ENCODE measurements at regions not wholly inside any gene's neighbourhood (a gene's known extent, or its start where the extent isn't known, plus 50 kb on each side); places are given as distances from the start of the nearest gene placed in this dataset.
A peak's percentile ranks its signal among the peaks of the same experiment; 100 is the strongest.

GRCh38 chr2:45241061-45241561 is 231.9 kb upstream of the SIX2 start:
- H3K79me2 ChIP-seq, result no peaks in the 10 kb centered on the region
- no peaks in the 10 kb centered on the region for H3K36me3 ChIP-seq (replicated peaks; ENCODE audit: insufficient read depth, low read depth)
- TF ChIP-seq, protein P1, sequence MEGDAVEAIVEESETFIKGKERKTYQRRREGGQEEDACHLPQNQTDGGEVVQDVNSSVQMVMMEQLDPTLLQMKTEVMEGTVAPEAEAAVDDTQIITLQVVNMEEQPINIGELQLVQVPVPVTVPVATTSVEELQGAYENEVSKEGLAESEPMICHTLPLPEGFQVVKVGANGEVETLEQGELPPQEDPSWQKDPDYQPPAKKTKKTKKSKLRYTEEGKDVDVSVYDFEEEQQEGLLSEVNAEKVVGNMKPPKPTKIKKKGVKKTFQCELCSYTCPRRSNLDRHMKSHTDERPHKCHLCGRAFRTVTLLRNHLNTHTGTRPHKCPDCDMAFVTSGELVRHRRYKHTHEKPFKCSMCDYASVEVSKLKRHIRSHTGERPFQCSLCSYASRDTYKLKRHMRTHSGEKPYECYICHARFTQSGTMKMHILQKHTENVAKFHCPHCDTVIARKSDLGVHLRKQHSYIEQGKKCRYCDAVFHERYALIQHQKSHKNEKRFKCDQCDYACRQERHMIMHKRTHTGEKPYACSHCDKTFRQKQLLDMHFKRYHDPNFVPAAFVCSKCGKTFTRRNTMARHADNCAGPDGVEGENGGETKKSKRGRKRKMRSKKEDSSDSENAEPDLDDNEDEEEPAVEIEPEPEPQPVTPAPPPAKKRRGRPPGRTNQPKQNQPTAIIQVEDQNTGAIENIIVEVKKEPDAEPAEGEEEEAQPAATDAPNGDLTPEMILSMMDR (IDR thresholded peaks at IDR 0.05; ENCODE audit: poor library complexity), result no peak
- TF ChIP-seq EZH2 (IDR thresholded peaks at IDR 0.05; ENCODE audit: borderline replicate concordance), result no peak
- no peak for TF ChIP-seq EZH2phosphoT487 (IDR thresholded peaks at IDR 0.05; ENCODE audit: low read depth, severe bottlenecking, unreplicated experiment)
- no peaks in the 10 kb centered on the region for H3K27me3 ChIP-seq
- peaks cover 10% of the 10 kb centered on the region for H3K4me1 ChIP-seq (ENCODE audit: insufficient read depth)
- H2AFZ ChIP-seq, result no peak overlapping the region
- 56% methylated on average over 3 of the region's 3 CpGs for WGBS (ENCODE audit: low lambda C conversion rate, missing lambda C conversion rate)
- no peak overlapping the region for H3K4me2 ChIP-seq
- H3K9me3 ChIP-seq (ENCODE audit: low read depth), result no peaks in the 10 kb centered on the region
- H4K20me1 ChIP-seq (ENCODE audit: insufficient read depth, poor library complexity, severe bottlenecking), result no peaks in the 10 kb centered on the region
- no peak overlapping the region for H3K27ac ChIP-seq
- no peak for DNase-seq (ENCODE audit: low spot score)
- no peaks in the 10 kb centered on the region for H3K9me2 ChIP-seq (replicated peaks; ENCODE audit: insufficient read depth)
- H3K4me3 ChIP-seq, result no peak overlapping the region

DNA sequence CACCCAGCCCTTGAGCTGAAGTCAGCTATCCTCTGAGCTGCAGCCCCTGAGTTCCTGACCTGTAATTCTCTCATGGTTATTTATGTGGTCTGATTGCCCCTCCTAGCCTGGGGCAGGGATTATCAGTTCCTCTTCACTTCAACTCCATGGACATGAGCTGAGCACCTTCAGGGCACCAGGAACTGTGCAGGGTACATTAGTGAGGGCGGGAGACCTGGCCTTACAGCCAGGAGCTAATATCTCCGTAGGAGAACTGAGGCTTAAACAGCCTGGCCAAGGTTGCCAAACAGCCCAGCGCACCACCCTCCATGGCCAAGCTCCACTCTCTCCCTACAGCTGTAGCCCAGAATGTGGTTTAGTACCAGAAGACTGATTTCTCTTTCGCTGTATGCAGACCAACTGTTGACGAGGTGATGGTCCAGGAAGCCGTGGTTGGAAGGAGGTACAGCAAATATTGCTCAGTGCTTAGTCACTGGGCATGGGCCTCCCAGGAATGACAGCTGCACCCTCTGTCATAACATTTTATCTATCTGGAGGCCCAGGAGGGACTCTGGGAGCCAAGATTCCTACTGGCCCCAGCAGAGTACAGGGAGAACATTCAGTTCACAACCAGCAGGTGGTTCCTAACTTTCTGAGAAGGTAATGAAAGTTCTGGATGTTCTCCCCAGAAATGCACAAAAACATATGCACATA is 228.7 kb upstream of the SIX2 start:
- peaks cover 10% of the 10 kb centered on the region for H3K4me1 ChIP-seq (ENCODE audit: insufficient read depth)
- H3K4me3 ChIP-seq, result no peak overlapping the region
- TF ChIP-seq EZH2phosphoT487 (IDR thresholded peaks at IDR 0.05; ENCODE audit: low read depth, severe bottlenecking, unreplicated experiment), result no peak
- TF ChIP-seq, protein P1 (IDR thresholded peaks at IDR 0.05; ENCODE audit: poor library complexity), result peak; percentile 23
- H3K9me3 ChIP-seq (ENCODE audit: low read depth), result no peaks in the 10 kb centered on the region
- H3K9me2 ChIP-seq (replicated peaks; ENCODE audit: insufficient read depth), result no peaks in the 10 kb centered on the region
- H2AFZ ChIP-seq, result no peak overlapping the region
- no peaks in the 10 kb centered on the region for H4K20me1 ChIP-seq (ENCODE audit: insufficient read depth, poor library complexity, severe bottlenecking)
- H3K27me3 ChIP-seq, result no peaks in the 10 kb centered on the region
- DNase-seq (ENCODE audit: low spot score), result peak; percentile 76
- H3K79me2 ChIP-seq, result no peaks in the 10 kb centered on the region
- H3K4me2 ChIP-seq, result no peak overlapping the region
- peak overlapping the region; percentile 46 for H3K27ac ChIP-seq
- H3K36me3 ChIP-seq (replicated peaks; ENCODE audit: insufficient read depth, low read depth), result no peaks in the 10 kb centered on the region
- 79% methylated on average over 6 of the region's 6 CpGs for WGBS (ENCODE audit: low lambda C conversion rate, missing lambda C conversion rate)

DNA sequence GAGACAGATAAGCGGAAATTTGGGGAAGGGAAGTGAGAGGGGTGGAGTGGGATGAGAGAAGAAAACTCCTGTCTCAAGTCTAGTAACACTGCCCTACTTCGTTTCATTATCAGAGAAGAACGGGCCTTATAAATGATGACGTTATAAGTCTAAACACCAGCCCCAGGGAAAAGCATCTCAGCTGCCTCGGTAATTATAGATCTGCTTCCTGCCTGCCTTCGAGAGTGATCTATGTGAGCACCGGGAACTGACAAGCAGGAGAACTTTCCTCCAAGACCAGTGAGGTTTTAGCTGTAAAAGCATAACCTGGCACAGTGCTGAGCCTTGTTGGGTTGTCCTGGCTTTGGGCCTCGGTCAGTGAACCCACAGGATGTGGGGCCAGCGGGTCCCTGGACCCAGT is 227.9 kb upstream of the SIX2 start:
- no peak overlapping the region for H2AFZ ChIP-seq

DNA sequence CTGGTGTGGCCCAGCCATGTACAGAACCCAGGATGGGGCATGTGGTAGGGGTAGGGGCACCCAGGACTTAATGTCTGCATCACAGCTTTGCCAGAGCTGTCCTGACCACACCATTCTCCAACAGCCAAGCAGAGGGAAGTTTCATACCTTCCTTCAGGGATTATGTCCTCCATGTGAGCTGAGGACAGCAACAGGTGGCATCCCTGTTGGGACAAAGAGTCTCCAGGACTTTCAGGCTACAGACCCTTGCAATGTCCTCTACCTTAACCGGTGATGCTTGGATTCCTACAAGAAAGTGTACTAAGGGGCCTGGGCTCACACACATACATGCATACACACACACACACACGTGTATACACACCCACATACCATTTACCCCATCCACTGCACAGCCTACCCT is 227.0 kb upstream of the SIX2 start:
- no peak overlapping the region for H3K4me2 ChIP-seq
- no peak overlapping the region for H2AFZ ChIP-seq
- H3K4me3 ChIP-seq, result no peak overlapping the region
- H3K9me3 ChIP-seq (ENCODE audit: low read depth), result no peaks in the 10 kb centered on the region
- DNase-seq (ENCODE audit: low spot score), result no peak
- no peaks in the 10 kb centered on the region for H3K27me3 ChIP-seq
- H3K4me1 ChIP-seq (ENCODE audit: insufficient read depth), result peaks cover 10% of the 10 kb centered on the region
- H3K9me2 ChIP-seq (replicated peaks; ENCODE audit: insufficient read depth), result no peaks in the 10 kb centered on the region
- TF ChIP-seq EZH2phosphoT487 (IDR thresholded peaks at IDR 0.05; ENCODE audit: low read depth, severe bottlenecking, unreplicated experiment) (no peak), EZH2 (IDR thresholded peaks at IDR 0.05; ENCODE audit: borderline replicate concordance) (no peak)
- TF ChIP-seq, protein P1 (IDR thresholded peaks at IDR 0.05; ENCODE audit: poor library complexity), result no peak
- 82% methylated on average over 2 of the region's 2 CpGs for WGBS (ENCODE audit: low lambda C conversion rate, missing lambda C conversion rate)
- no peak overlapping the region for H3K27ac ChIP-seq
- H4K20me1 ChIP-seq (ENCODE audit: insufficient read depth, poor library complexity, severe bottlenecking), result no peaks in the 10 kb centered on the region
- H3K36me3 ChIP-seq (replicated peaks; ENCODE audit: insufficient read depth, low read depth), result no peaks in the 10 kb centered on the region
- no peaks in the 10 kb centered on the region for H3K79me2 ChIP-seq

More for the DNA sequence above, 227.9 kb upstream of the SIX2 start:
- no peaks in the 10 kb centered on the region for H3K27me3 ChIP-seq
- no peak overlapping the region for H3K27ac ChIP-seq
- H3K4me1 ChIP-seq (ENCODE audit: insufficient read depth), result peaks cover 10% of the 10 kb centered on the region
- DNase-seq (ENCODE audit: low spot score), result no peak
- H3K9me3 ChIP-seq (ENCODE audit: low read depth), result no peaks in the 10 kb centered on the region
- no peak for TF ChIP-seq EZH2 (IDR thresholded peaks at IDR 0.05; ENCODE audit: borderline replicate concordance)
- no peak overlapping the region for H3K4me2 ChIP-seq
- H3K9me2 ChIP-seq (replicated peaks; ENCODE audit: insufficient read depth), result no peaks in the 10 kb centered on the region
- H4K20me1 ChIP-seq (ENCODE audit: insufficient read depth, poor library complexity, severe bottlenecking), result no peaks in the 10 kb centered on the region
- no peaks in the 10 kb centered on the region for H3K36me3 ChIP-seq (replicated peaks; ENCODE audit: insufficient read depth, low read depth)
- 71% methylated on average over 9 of the region's 9 CpGs for WGBS (ENCODE audit: low lambda C conversion rate, missing lambda C conversion rate)
- no peak overlapping the region for H3K4me3 ChIP-seq
- no peaks in the 10 kb centered on the region for H3K79me2 ChIP-seq
